NCI-H2081 (cell line): ENCODE measurements at regions not wholly inside any gene's neighbourhood (a gene's known extent, or its start where the extent isn't known, plus 50 kb on each side); places are given as distances from the start of the nearest gene placed in this dataset.
"Not testable (repeated sequence)": the region's sequence is repeated elsewhere in the genome, so short reads cannot be mapped to it uniquely, and the experiment has no call there.

Experiments used
- DNase-seq, 2 experiments: peaks; one replicate each; lab custom pipeline; 2025; lab: John Stamatoyannopoulos, UW

GRCh38 chr2:94576486-94576885, 294.7 kb upstream of the TEKT4 start:
- not testable (repeated sequence) for DNase-seq

GRCh38 chr2:94577160-94577559, 294.1 kb upstream of the TEKT4 start:
- peak in 1 of 2 experiments; percentile 55 for DNase-seq

- not testable (repeated sequence) for DNase-seq
These were observed 292.0 kb upstream of the TEKT4 start for GRCh38 chr2:94579221-94579620.

- DNase-seq = not testable (repeated sequence)
These were observed 288.0 kb upstream of the TEKT4 start for GRCh38 chr2:94583081-94583723.

- DNase-seq = not testable (repeated sequence)
These were observed 286.7 kb upstream of the TEKT4 start for GRCh38 chr2:94584569-94584968.

- peak in 1 of 2 experiments; percentile 1 for DNase-seq
These were observed 284.9 kb upstream of the TEKT4 start for GRCh38 chr2:94586032-94586982.

GRCh38 chr2:94587042-94587441, 284.2 kb upstream of the TEKT4 start:
- DNase-seq = not testable (repeated sequence)

- not testable (repeated sequence) for DNase-seq
These were observed 277.0 kb upstream of the TEKT4 start for GRCh38 chr2:94594019-94594836.

GRCh38 chr2:94595956-94596355, 275.3 kb upstream of the TEKT4 start:
- DNase-seq = not testable (repeated sequence)

GRCh38 chr2:94598075-94598713, 273.0 kb upstream of the TEKT4 start:
- DNase-seq = not testable (repeated sequence)

- not testable (repeated sequence) for DNase-seq
These were observed 270.3 kb upstream of the TEKT4 start for GRCh38 chr2:94600929-94601328.

GRCh38 chr2:94602466-94602865, 268.8 kb upstream of the TEKT4 start:
- no peak for DNase-seq

GRCh38 chr2:94622113-94622618, 249.1 kb upstream of the TEKT4 start:
- no peak for DNase-seq

- DNase-seq = peak; percentile 5 to 36
These were observed 242.3 kb upstream of the TEKT4 start for GRCh38 chr2:94628953-94629352.

- not testable (repeated sequence) for DNase-seq
These were observed 229.8 kb upstream of the TEKT4 start for GRCh38 chr2:94641397-94641796.

- not testable (repeated sequence) for DNase-seq
These were observed 219.1 kb upstream of the TEKT4 start for GRCh38 chr2:94652131-94652530.

- not testable (repeated sequence) for DNase-seq
These were observed 201.4 kb upstream of the TEKT4 start for GRCh38 chr2:94669858-94670257.

- not testable (repeated sequence) for DNase-seq
These were observed 177.0 kb upstream of the TEKT4 start for GRCh38 chr2:94694236-94694635.

GRCh38 chr2:94708982-94709381, 162.2 kb upstream of the TEKT4 start:
- DNase-seq = not testable (repeated sequence)

GRCh38 chr2:94725543-94725942, 145.7 kb upstream of the TEKT4 start:
- no peak for DNase-seq

- DNase-seq = peak in 1 of 2 experiments; percentile 4
These were observed 135.7 kb upstream of the TEKT4 start for GRCh38 chr2:94735536-94735935.
